HEK293T (cell line): ENCODE measurements at regions not wholly inside any gene's neighbourhood (a gene's known extent, or its start where the extent isn't known, plus 50 kb on each side); places are given as distances from the start of the nearest gene placed in this dataset.

Experiments used
- FOXA1 ChIP-seq: fragments of 450-650 bp; IDR thresholded peaks from 2 replicates; pipeline ENCODE4 v1.6.1; 2016; ENCODE audit warnings: mild to moderate bottlenecking
- FOXK2 ChIP-seq: fragments of 450-650 bp; IDR thresholded peaks from 2 replicates; pipeline ENCODE4 v1.6.1; 2016; ENCODE audit warnings: mild to moderate bottlenecking
- FOXM1 ChIP-seq: fragments of 450-650 bp; IDR thresholded peaks from 2 replicates; pipeline ENCODE4 v1.6.1; 2017; ENCODE audit warnings: mild to moderate bottlenecking, borderline replicate concordance
- HDGF ChIP-seq: fragments of 450-650 bp; IDR thresholded peaks from 2 replicates; pipeline ENCODE4 v1.6.1; 2017; ENCODE audit warnings: antibody characterized with exemption, borderline replicate concordance
- LEF1 ChIP-seq: fragments of 450-650 bp; IDR thresholded peaks from 2 replicates; pipeline ENCODE4 v1.6.1; 2017; ENCODE audit warnings: mild to moderate bottlenecking, borderline replicate concordance
- SP1 ChIP-seq: fragments of 450-650 bp; IDR thresholded peaks from 2 replicates; pipeline ENCODE4 v1.6.1; 2017
- SUZ12 ChIP-seq: fragments of 450-650 bp; IDR thresholded peaks from 2 replicates; pipeline ENCODE4 v1.6.1; 2016; ENCODE audit warnings: mild to moderate bottlenecking
- TARDBP ChIP-seq: fragments of 450-650 bp; IDR thresholded peaks from 2 replicates; pipeline ENCODE4 v1.6.1; 2016
- ZNF384 ChIP-seq: fragments of 450-650 bp; IDR thresholded peaks from 2 replicates; pipeline ENCODE4 v1.6.1; 2016

- TF ChIP-seq SP1 (no peak), SUZ12 (no peak), ZNF384 (no peak), HDGF (no peak), TARDBP (no peak), FOXK2 (no peak), FOXM1 (no peak), FOXA1 (no peak), LEF1 (no peak)
Measured at GRCh38 chr2:160816916-160817499, 323.4 kb upstream of the RBMS1 start.
